GM21723 (cell line): ENCODE measurements at regions not wholly inside any gene's neighbourhood (a gene's known extent, or its start where the extent isn't known, plus 50 kb on each side); places are given as distances from the start of the nearest gene placed in this dataset.
"Not testable (repeated sequence)": the region's sequence is repeated elsewhere in the genome, so short reads cannot be mapped to it uniquely, and the experiment has no call there.

Source experiments
- ATAC-seq: cut with Tn5 transposase; IDR thresholded peaks from one replicate; pipeline ENCODE4 v1.9.1; 2021; ENCODE audit warnings: mild to moderate bottlenecking, moderate library complexity; ENCODE audit not compliant: unreplicated experiment

GRCh38 chrX:131821945-131822622 lies 201.0 kb upstream of the STK26 start:
- peak; percentile 69 for ATAC-seq

DNA sequence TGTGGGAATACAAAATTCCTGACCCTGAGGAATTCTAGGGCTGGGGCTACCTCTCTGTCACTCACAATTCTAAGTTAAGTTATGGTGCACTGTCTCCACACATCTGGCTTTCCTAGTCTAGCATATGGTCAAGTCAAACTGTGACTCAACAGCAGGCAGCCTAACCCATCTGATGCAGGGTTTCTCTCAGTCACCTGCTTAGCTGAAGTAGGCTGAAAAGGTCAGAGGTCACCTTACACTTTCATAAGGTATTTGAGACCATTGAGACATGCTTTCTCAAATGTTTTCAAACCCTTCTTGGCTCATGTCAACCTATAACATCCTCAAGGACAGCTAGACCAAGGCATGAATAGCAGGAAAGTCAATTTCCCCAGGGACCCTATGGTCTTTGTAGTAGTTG lies 196.5 kb upstream of the STK26 start:
- no peak for ATAC-seq

GRCh38 chrX:131827935-131828334 lies 195.2 kb upstream of the STK26 start:
- ATAC-seq, result peak; percentile 43

DNA sequence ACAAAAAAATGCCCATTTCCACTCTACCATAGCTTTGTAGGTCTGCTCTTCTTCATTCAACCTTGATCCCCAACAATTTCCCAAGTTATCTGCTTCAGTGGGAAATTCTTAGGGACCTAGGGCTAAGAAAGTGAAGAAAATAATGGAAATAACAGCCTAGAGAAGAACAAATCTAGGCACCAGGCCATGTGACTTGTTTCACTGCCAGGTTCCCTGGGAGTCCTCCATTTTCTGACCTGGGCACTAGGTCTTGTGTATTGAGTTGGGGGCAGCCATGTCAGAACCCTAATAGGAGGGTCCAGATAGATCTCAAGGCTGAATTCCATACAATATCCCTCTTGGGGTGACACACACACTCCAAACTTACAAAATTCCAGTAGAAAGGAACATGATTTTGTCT lies 194.6 kb upstream of the STK26 start:
- no peak for ATAC-seq

- peak; percentile 79 for ATAC-seq
Measured at GRCh38 chrX:131830400-131831184, 192.5 kb upstream of the STK26 start.

GRCh38 chrX:131831185-131831520 lies 191.9 kb upstream of the STK26 start:
- ATAC-seq, result no peak

GRCh38 chrX:131836161-131836560 lies 186.9 kb upstream of the STK26 start:
- no peak for ATAC-seq

GRCh38 chrX:131837325-131837724 lies 185.8 kb upstream of the STK26 start:
- ATAC-seq, result no peak

- peak; percentile 34 for ATAC-seq
Measured at GRCh38 chrX:131840799-131841495, 182.2 kb upstream of the STK26 start.

DNA sequence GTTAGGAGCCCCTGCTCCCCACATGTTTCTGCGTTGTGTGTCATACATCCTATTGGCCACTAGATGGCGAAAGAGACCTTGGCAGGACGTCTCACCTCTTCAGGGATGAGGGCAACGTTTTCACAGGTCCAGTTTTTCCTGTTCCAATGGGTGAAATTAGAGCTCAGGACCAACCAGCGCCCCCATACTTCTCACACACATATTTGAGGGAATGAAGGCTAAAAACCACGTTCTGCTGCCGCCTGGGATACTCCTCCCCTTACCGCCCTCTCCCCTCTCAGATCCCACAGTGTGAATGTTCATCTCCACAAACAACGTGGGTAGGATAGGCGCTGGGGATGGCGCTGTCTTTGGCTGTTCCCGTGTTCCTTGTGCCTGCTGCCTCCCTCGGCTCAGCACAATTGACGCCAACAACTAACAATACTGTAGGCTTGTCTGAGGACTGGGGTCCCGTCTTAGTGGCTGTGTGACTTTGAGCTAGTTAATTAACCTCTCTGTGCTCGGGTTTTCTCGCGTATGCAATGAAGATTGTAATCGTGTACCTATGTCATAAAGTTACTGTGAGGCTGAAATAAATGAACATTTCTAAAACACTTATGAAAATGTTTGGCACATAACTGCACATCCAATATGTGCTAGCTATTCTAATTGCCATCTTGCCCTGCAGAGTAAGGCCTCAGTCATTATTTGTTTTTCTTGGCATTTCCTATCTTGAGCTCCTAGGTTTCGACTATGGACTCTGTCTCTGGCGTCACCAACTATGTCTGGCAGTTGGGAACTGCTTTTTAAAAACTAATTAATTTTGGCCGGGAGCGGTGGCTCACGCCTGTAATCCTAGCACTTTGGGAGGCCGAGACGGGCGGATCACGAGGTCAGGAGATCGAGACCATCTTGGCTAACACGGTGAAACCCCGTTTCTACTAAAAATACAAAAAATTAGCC lies 181.3 kb upstream of the STK26 start:
- ATAC-seq, result peak; percentile 87

DNA sequence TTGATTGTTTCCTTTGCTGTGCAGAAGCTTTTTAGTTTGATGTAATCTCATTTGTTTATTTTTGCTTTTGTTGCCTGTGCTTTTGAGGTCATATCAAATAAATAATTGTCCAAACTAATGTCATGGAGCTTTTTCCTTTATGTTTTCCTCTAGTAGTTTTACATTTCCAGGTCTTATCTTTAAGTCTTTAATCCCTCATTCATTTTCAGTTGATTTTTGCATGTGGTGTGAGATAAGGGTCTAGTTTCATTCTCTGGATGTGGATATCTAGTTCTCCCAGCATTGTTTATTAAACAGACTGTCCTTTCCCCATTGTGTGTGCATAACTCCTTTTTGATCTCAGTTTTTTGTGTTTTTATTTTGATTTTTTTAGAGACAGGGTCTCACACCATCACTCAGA lies 179.1 kb upstream of the STK26 start:
- no peak for ATAC-seq

DNA sequence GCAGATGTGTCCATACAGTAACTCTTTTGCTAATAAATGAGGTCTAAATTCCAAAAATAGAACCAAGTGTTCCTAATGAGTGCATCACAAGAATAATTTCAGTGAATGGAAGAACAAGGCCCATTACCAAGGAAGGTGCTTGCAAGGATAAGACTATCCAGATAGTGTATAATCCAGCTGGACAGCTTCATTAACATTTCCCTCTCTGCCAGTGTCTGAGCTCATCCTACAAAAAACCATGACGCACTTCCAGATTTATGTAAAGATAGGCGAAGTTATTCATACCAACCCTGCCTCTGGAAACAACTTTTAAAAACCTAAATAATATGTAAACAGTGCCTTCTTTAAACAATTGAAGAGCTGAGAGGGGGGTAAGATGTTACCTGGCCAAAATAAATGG lies 177.9 kb upstream of the STK26 start:
- no peak for ATAC-seq

- no peak for ATAC-seq
Measured at GRCh38 chrX:131845771-131846170, 177.3 kb upstream of the STK26 start.

DNA sequence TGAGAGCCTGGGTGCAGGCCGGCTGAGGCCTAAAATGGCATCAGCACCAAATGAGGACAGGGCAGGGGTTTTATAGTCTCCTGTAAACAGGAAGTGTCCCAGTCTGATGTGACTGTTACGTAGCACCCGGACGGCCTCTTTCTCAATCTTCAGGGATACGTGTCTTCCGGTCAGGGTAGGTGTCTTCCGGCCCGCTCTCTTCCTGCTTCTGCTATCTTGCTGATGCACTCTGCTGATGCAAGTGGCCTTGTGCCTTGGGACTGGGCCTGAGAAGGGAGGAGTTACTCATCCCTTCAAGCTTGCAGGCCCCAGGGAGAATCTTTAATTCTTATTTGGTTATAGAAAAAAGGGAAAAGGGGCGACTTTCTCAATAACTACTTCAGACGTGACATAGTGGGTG lies 172.1 kb upstream of the STK26 start:
- not testable (repeated sequence) for ATAC-seq

- no peak for ATAC-seq
Measured at GRCh38 chrX:131853440-131853839, 169.7 kb upstream of the STK26 start.

- ATAC-seq, result no peak
Measured at GRCh38 chrX:131854581-131854980, 168.5 kb upstream of the STK26 start.

DNA sequence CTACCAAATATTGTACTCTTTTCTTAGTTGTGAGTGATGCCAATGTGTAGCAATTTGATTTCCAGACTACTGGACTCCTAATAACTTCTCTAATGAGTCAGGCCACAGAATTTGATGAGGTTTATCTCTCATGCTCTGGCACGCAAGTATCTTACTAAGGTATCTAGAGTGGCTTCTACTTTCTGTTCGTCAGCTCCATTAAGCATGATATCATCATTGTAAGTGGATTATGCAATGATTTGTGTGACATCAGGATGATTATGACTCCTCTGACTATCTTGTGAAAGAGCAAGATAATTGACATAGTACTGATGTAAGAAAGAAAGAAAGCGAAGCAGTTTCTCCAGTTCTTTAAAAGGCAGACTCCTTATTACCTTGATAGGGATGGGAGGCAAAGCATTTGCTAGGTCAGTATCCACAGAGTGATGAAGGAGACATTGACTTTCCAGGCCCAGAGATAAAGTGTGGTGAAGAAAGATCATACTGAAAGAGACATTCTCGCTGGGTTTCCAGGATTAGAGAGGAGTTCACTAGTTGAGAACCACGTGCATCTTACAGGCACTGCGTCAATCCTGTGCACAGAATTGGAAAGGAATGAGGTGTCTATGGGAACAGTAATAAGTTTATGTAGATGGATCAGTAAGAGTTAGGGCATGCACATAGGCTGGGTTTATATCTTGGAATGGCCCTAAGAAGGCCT lies 161.9 kb upstream of the STK26 start:
- no peak for ATAC-seq

DNA sequence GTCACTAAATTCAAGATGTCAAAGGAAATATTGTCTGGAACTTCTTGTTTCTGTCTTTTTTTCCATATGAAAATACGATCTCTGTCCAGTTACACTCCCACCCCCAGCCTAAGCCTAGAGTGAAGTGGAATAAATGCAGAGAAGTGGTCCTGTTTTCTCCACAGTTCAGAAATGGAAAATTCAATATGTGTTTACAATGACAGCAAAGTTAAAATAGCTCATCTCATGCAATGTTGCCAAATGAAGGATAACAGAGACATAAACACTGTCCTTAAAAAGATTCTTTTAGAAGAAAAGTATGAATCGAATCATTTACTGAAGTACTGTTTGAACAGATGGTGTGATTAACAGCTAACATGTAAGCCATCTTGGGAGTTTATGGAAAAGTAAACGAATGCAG lies 160.8 kb upstream of the STK26 start:
- ATAC-seq, result no peak

DNA sequence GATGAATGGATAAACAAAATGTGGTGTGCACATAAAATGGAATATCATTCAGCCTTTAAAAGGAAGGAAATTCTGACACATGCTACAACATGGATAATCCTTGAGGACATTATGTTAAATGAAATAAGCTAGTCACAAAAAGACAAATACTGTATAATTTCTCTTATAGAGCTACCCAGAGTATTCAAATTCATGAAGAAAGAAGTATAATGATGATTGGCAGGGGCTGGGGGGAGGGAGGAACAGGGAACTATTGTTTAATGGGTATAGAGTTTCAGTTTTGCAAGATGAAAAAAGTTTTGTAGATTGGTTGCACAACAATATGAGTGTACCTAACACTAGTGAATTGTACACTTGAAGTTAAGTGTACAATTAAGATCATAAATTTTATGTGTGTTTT lies 153.9 kb upstream of the STK26 start:
- no peak for ATAC-seq

DNA sequence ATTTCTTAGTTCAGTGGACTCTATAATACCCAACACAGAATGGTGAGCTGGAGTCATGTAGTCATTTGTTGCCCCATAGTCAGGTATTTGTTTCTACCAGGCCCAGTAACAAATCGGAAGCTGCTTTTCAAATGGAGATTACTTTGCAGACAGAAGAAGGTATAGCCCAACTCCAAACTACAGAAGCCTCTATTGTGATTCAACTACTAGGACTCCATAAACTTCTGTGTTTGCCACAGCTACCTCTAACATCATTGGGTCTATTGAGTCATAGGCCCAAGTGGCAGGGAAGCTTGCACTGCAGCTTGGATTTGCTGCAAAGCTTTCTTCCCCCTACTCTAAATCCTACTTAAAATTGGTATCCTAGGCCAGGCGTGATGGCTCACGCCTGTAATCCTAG lies 148.8 kb upstream of the STK26 start:
- ATAC-seq, result no peak
